Breast epithelium (tissue), 3 donors: ENCODE measurements at regions not wholly inside any gene's neighbourhood (a gene's known extent, or its start where the extent isn't known, plus 50 kb on each side); places are given as distances from the start of the nearest gene placed in this dataset.

ENCODE experiments used
- POLR2A ChIP-seq: fragments of 450-650 bp; IDR thresholded peaks from one replicate; pipeline ENCODE4 v1.6.1; 2016; ENCODE audit warnings: antibody characterized with exemption, mild to moderate bottlenecking, moderate library complexity
- POLR2AphosphoS5 ChIP-seq, 3 donors: sonication (generic); formaldehyde crosslinking; IDR thresholded peaks; one replicate each; pipeline ENCODE4 v1.6.1; 2017; ENCODE audit warnings: antibody characterized with exemption in 3 of 3

DNA sequence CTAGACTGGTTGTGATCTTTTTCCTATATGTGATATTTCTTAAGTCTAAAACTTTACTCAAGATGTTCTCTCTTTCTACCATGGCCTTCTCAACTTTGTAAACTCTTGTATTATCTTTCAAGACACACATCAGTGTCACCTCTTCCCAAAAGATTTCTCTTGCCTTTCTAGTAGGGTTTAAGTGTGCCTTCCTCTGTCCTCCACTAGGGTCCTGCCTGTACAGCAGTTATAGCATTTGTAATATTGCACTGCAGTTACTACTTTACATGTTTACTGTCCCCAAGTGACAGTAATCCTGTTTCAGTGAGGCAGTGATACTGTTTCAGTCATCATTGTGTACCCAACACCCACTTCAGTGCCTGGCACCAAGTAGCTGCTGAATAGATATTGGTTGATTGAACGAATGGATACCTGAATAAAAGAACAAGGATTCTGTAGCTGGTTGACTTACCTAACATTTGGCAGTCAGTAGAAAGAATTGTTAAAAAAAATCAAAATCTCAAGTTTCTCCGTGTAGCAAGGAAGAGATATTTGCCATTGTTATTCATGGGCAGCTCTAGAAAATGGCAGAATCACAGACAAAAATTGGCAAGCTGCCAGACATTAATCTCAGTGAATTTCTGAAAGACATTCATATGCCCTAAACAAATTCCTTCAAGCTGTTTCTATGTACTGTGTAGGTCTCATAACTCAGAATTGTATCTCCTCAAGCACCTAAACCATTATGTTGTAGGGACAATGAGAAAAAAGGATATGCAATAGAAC is 79.4 kb downstream of the RBMXL2 start:
- no peak for TF ChIP-seq POLR2A
- no peak for TF ChIP-seq POLR2AphosphoS5 (IDR thresholded peaks at IDR 0.05)
